ENCODE measurements at regions not wholly inside any gene's neighbourhood (a gene's known extent, or its start where the extent isn't known, plus 50 kb on each side); places are given as distances from the start of the nearest gene placed in this dataset.
"Not testable (repeated sequence)": the region's sequence is repeated elsewhere in the genome, so short reads cannot be mapped to it uniquely, and the experiment has no call there.

GRCh38 chrX:5683996-5684395, 544.7 kb downstream of the NLGN4X start:
- no peak for DNase-seq

GRCh38 chrX:5681159-5681558, 547.5 kb downstream of the NLGN4X start:
- DNase-seq, result no peak

GRCh38 chrX:5674036-5674435, 554.6 kb downstream of the NLGN4X start:
- no peak for DNase-seq

- DNase-seq, result no peak
Measured at GRCh38 chrX:5672099-5672498, 556.6 kb downstream of the NLGN4X start.

GRCh38 chrX:5666689-5667088, 562.0 kb downstream of the NLGN4X start:
- not testable (repeated sequence) for DNase-seq

- no peak for DNase-seq
Measured at GRCh38 chrX:5656544-5656943, 572.1 kb downstream of the NLGN4X start.

DNA sequence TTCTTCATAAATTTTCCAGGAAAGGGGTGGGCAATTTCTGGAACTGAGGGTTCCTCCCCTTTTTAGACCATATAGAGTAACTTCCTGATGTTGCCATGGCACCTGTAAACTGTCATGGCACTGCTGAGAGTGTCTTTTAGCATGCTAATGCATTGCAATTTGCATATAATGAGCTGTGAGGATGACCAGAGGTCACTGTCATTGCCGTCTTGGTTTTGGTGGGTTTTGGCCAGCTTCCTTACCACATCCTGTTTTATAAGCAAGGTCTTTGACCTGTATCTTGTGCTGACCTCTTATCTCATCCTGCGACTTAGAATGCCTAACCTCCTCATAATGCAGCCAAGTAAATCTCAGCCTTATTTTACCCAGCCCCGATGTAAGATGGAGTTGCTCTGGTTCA, 577.8 kb downstream of the NLGN4X start:
- no peak for DNase-seq

DNA sequence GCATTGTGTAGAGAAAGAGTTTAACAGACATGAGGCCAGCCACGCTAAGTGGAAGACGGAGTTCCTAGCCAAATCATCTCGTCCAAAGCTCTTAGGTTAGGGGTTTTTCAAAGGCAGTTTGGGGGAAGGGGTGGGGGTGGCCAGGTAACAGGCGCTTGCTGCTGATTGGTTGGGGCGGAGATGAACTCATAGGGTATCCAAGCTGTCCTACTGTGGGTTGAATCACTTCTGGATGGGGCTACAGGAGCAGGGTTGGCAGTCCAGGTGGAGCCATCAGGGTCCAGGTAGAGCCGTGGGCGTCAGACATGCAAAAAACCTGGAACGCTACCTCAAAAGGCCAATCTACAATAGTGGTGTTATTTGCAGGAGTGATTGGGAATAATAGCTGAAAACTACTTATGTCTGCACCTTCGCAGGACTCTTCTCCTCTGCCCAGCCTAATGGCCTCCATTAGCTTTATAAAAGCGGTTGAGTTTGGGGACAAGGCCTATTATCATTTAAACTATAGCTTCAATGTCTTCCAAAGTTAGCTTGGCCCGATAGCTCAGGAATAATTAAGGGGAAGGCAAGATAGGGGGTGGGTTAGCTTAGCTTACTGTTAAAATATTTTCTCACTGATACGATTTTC, 579.6 kb downstream of the NLGN4X start:
- no peak for DNase-seq

- no peak for DNase-seq
Measured at GRCh38 chrX:5646818-5647217, 581.8 kb downstream of the NLGN4X start.

- DNase-seq, result no peak
Measured at GRCh38 chrX:5644776-5645175, 583.9 kb downstream of the NLGN4X start.

DNA sequence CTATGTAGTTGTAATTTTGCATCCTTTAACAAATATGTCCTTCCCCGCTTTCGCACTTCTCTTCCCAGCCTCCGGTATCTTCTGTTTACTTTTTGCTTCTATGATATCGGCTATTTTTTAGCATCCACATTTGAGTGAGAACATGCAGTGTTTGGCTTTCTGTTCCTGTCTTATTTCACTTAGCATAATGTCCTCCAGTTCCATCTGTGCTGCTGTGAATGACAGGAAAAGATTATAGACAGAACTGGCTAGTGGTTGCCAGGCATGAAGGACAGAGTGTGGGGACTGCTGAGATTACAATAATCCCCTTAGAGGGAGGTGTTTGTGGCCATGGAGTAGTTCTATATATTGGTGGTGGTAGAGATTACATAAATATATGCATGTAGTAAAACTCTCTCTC, 588.6 kb downstream of the NLGN4X start:
- no peak for DNase-seq

GRCh38 chrX:5638572-5638971, 590.1 kb downstream of the NLGN4X start:
- DNase-seq, result no peak

GRCh38 chrX:5632887-5633286, 595.8 kb downstream of the NLGN4X start:
- no peak for DNase-seq

GRCh38 chrX:5632061-5632614, 596.5 kb downstream of the NLGN4X start:
- DNase-seq, result no peak

DNA sequence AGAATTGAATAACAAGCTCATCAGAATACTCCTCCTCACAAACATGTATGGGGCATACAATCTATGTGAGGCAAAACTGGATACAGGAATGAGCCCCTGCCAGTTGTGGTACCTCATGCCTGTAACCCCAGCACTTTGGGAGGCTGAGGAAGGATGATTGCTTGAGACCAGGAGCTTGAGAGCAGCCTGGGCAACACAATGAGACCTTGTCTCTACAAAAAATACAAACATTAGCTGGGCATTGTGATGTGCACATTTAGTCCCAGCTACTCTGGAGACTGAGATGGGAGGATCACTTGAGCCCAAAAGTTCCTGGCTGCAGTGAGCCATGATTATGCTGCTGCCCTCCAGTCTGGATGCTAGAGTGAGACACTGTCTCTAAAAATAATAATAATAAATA, 611.0 kb downstream of the NLGN4X start:
- DNase-seq, result no peak

- DNase-seq, result no peak
Measured at GRCh38 chrX:5595570-5595969, 633.1 kb downstream of the NLGN4X start.

DNA sequence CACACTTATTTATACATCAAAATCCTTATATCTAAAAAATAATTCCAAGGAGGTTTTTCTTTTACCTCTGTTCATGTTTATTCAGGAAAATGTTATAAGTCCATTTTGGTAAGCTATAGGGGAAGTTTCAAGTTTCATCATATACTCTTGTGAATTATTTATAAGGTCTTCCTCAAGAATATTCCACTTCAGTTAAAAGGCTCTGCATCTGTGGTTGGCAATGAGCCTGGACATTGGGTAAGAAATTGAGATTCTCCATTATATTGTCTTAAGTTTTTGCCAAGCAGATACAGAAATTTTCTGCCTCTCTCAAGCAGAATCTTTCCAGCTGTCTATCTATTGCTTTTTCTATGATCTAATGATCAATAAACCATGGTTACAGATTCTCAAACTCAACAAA, 641.9 kb downstream of the NLGN4X start:
- no peak for DNase-seq

DNA sequence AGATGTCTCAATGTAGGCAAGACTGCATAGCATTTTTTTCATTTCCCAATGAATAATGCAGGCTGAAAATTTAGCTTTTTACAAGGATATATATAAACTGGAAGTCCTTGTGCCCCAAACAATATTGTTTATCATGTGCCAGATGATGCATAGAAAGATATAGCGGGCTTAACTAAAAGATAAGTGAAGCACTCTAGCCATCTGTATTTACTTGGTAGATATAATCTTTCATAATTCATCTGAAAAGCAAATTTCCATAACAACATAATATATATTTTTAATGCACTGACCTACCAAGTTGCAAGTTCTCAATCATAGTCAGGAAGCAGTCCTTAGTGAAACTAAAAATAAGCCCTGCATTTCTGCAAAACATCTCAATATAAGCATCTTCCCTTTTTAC, 653.3 kb downstream of the NLGN4X start:
- DNase-seq, result no peak

DNA sequence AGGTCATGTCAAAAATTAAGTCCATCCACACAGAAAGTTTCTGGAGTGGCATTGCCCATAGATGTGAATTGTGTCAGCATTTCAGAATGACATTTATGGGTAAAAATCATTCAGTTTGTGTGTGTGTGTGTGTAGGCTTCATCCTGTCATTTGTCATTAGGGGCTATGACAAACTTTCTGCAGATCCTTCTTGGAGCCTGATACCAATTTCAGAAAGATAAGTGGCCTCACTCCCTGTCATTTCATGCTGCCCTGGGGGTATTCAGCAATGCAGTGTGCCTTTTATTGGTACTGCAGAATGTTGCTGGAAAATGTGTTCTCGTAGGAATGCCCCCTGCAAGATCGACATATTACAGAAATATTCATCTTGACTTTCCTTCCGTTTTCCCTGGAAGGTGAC, 659.7 kb downstream of the NLGN4X start:
- DNase-seq, result no peak

DNA sequence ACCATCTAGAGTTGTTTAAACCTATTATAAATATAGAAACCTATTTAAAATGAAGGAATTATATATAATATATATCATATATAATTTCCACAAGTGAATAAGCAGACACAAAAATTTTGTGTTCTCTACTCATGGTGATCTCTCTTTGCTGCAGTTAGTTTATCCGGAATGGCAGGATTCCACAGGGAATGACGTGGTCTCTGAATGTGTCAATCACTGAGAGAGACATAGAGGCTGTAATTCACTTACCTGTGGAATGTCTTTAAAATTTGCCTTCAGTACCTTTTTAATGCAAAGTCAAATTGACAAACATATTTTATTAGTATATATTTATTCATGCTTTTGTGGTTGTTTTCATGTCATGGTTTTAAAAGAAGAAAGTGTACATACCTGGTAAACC, 669.3 kb downstream of the NLGN4X start:
- DNase-seq, result no peak

DNA sequence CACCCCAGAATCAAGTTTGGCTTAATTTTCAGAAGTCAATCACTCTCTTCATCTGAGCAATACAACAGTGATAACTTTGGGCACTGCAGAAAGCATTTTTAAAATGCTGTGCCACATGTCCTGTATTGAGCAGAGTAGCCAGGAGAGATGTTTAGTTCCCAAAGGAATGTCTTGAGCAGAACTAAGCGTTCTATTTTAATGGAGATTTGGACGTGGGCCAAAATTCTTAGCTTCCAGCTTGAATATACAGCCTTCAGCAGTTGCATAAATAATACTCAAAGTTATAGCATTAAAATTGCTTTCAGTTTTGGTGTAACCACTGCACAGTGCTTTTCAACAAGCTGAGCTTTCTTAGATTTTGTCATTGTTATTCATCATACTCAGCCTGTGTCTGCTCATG, 679.2 kb downstream of the NLGN4X start:
- no peak for DNase-seq

- DNase-seq, result no peak
Measured at GRCh38 chrX:5537098-5537497, 691.6 kb downstream of the NLGN4X start.

- DNase-seq, result no peak
Measured at GRCh38 chrX:5536261-5536660, 692.4 kb downstream of the NLGN4X start.

DNA sequence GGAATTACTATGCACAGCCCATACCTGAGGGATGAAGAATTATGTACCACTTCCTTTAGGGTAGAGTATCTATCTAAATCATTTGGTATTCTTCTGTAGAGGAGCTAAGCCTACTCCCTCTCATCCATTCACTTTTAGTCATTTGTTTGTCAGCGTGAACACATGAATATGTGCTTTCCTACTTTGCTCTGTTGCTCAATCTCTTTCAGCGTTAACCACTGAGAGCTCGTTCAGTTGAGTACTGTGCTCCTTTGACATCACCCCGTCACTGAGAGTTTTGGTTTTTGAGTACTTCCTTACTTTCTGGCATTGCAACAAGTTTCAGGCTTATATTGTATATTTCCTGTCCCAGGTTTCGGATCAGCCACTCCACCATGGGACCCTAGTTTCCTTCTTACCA, 700.6 kb downstream of the NLGN4X start:
- DNase-seq, result no peak

DNA sequence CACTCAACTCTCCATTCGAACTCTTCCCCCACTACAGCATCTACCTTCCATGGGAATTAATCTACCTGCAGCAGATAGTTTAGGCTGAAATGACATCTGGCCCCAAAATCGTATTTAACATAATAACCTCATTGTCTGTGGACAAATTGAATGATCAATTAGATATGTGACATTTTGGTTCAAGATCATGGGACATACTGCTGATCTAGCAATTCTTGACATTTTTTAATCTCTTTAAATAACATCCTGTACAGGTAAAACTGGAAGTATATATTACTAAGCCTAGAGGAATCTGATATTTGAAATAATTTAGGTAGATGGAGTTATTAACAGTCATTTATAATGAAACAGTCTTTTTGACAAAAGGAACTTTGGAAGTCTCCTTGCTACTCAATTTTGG, 702.5 kb downstream of the NLGN4X start:
- no peak for DNase-seq
